ENCODE measurements at regions not wholly inside any gene's neighbourhood (a gene's known extent, or its start where the extent isn't known, plus 50 kb on each side); places are given as distances from the start of the nearest gene placed in this dataset.
"Not testable (repeated sequence)": the region's sequence is repeated elsewhere in the genome, so short reads cannot be mapped to it uniquely, and the experiment has no call there.

DNA sequence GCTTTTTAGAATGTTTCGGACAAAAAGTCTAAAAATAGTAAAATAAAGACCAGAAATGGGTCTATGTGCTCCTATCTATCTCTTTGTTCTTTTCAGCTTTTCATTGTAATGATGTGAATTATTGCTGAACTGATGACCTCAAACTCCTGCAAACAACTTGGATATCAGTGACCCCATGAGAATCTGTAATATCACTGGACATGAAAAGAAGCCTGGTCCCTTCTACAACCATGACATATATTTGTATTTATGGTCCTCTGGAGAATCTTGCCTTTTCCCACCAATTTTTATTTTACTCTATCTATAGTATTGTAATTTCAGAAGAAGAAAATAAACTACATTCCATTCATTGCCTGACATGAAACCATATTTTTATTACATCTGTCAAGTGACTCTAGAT, 740.7 kb upstream of the CA10 start:
- DNase-seq (ENCODE audit: low read depth) = no peak

GRCh38 chr17:52895272-52895671, 736.8 kb upstream of the CA10 start:
- DNase-seq (ENCODE audit: low read depth) = no peak

DNA sequence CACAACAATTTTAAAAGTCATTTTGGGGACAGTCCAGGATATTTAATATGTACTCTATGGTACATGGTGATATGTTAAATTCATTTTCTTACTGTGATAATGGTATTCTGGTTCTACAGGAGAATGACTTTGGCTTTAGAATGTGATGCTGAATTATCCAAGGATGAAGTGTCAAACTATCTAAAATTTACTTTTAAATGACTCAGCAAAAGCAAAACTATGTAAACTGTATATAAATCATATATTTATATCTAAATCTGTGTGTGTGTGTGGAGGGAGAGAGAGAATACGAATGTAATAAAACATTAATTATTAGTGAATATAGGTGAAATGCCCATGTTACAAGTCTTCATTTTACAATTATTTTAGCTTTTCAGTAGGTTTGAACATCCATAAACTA, 733.8 kb upstream of the CA10 start:
- no peak for DNase-seq (ENCODE audit: low read depth)

DNA sequence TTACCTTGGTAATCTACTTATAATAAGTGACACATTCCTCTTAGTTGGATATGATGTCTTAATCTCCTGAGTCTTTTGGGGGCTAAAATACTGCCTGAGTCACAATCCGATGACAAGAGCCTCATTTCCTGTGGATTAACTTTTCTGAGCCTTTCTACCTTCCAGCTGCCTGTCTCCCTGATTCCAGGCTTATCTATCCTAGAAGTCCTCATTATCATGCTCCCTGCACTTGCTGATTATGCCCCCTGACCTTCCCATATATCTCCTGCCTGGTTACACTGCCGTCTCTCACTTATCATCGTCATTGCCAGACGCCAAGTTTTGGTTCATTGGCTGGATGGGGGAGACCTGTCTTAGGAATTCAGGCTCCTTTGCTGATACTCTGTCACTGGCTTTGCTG, 727.4 kb upstream of the CA10 start:
- no peak for DNase-seq (ENCODE audit: low read depth)

DNA sequence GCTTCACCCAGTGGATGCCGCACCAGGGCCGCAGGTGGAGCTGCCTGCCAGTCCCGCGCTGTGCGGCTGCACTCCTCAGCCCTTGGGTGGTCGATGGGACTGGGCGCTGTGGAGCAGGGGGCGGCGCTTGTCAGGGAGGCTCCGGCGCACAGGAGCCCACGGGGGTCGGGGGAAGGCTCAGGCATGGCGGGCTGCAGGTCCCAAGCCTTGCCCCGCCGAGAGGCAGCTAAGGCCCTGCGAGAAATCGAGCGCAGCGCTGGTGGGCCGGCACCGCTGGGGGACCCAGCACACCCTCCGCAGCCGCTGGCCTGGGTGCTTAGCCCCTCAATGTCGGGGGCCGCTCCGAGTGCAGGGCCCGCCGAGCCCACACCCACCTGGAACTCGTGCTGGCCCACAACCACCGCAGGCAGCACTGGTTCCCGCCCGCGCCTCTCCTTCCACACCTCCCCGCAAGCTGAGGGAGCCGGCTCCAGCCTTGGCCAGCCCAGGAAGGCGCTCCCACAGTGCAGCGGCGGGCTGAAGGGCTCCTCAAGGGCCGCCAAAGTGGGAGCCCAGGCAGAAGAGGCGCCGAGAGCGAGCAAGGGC, 725.5 kb upstream of the CA10 start:
- DNase-seq (ENCODE audit: low read depth) = not testable (repeated sequence)

GRCh38 chr17:52846767-52847166, 688.3 kb upstream of the CA10 start:
- not testable (repeated sequence) for DNase-seq (ENCODE audit: low read depth)

- no peak for DNase-seq (ENCODE audit: low read depth)
Observed at GRCh38 chr17:52841971-52842370, 683.5 kb upstream of the CA10 start.

DNA sequence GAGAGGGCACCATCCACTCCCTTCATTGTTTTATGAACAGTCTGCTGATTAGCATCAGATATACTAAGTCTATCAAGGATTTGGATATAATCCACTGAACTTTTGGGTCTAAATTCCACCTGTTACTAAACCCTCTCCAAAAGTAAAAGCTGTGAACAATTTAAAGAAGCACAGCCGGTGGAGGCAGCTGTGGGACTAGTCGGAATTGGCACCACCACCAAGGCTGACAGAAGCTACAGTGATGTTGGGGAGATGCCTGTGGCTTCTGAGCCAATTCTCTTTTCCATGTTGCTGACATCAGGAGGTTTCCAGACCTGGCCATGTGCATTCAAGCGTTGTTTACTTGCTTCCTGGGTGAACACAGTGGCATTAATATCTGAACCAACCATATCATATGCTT, 679.0 kb upstream of the CA10 start:
- DNase-seq (ENCODE audit: low read depth) = no peak

GRCh38 chr17:52831536-52831935, 673.0 kb upstream of the CA10 start:
- no peak for DNase-seq (ENCODE audit: low read depth)

- no peak for DNase-seq (ENCODE audit: low read depth)
Observed at GRCh38 chr17:52828621-52829020, 670.1 kb upstream of the CA10 start.

GRCh38 chr17:52827526-52827925, 669.0 kb upstream of the CA10 start:
- DNase-seq (ENCODE audit: low read depth) = no peak

DNA sequence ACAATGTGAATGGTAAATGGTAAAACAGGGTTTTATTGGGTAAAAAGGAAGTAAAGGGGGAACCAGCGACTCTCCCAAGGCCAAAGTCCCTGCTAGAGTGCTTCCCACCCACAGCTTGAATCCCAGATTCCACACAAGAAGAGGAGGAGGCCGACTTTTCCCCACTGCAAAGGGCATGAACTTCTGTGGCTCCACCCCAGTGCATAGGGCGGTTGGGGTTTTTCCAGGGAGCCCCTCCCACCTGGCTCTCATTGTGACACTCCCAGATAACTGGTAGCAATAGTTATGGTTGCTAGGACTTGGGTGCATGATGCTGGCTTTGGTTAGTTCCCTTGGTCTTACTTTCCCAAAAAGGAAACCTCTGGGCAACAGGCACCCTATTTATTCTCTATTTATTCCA, 666.0 kb upstream of the CA10 start:
- DNase-seq (ENCODE audit: low read depth) = no peak

DNA sequence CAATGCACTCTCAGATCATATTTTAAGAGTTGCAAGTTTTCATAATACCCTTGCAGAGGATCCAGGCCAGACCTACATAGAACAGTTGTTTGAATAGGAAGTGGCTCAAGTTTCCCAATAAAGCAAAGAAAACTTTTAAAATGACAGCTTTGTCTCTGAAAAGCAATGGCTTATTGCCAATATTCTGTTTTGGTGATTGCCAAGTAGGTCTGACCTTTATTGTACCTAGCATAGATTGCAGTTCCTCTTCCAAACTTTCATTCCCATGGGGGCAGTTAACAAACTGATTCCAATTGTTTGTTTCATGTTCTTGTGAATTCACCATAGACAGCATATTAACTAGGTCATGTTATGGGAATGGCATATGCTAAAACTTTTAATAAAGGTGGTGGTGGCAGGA, 664.6 kb upstream of the CA10 start:
- no peak for DNase-seq (ENCODE audit: low read depth)

DNA sequence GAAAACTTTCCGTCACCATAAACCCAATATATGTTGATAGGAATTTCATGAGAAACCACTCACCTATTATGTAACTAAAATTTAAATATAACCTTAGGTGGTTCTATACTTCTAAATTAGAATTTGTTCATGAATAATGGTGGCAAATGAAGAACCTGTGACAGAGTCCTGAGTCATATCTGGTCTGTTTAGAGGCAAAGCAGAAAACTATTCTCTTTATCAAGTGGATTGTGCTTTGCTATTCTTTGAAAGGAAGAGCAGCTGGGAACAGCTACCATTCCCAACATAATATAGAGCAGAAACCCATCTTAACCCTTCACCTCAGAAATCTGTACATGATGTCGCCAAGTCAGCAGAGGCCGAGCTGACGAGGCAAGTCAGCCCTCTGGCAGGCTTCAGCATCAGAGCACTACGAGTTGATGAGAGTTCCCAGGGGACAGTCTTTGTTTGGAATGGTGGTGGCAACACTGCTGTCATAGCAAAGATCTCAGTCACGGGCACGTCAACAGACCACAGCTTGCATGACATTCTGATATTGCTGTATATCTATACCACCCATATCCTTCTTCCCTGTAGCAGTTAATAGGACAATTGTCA, 631.9 kb upstream of the CA10 start:
- DNase-seq (ENCODE audit: low read depth) = no peak

GRCh38 chr17:52789829-52790228, 631.3 kb upstream of the CA10 start:
- DNase-seq (ENCODE audit: low read depth) = no peak

DNA sequence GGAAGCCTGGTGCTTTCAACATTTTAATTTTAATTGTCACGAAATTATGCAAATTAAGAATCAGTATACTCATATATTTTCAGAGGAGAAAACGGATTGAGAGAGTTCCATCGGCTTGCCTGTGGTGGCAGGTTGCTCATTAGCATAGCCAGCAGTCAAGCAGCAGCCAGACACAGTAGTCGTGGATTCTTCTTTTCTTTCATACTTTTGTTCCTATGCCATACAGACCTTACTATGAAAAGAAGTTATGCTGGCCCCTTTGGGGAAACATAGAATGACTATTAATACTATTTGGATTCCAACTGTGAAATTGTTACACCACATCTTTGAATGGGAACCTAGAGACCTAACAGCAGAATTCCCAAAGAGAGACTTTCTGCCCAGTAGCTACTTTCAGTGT, 617.7 kb upstream of the CA10 start:
- no peak for DNase-seq (ENCODE audit: low read depth)

DNA sequence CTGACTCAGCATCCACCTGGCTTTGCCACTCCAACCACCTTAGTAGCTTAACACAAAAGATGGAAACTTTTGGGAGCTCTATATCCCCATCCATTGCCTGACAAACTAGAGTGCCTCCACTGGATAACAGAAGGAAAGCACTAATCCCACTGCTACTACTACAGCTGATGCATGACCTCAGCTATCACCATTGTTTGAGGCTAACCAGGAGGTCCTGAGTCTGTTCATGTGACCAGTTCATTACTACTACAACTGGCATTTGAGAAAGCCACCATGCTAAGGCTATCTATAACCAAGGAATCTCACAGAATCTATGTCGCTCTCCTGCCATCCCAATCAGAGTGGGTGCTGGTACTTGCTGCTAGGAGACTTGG, 604.3 kb upstream of the CA10 start:
- DNase-seq (ENCODE audit: low read depth) = no peak

DNA sequence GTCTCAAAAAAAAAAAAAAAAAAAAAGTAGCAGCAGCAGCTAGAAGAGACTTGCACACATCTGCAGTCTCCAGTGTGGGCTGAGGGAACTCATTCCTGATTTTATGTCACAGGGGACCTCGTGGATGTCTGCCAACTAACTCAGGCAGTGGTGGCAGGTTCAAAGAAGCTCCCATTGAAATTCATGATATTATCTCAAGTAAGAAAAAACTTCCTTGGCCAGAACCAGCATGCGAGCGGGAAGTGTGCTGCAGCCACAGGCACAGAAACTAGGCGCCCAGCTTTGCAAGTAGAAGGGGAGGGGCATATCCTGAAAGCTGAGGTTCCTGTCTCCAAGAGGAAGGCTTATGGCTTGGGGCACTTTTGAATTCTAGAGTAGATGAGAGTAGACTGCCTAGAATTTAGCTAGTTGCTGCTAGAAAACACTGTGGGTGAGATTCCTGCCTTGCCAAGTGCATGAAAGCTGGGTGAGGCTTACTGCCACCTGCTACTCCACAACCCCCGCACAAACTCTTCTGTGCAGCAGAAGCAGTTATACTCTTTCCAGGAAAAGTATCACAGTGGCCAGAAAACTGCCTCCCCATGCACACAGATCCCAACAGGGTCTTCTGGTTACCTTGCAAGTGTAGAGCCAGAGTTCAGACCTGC, 603.8 kb upstream of the CA10 start:
- no peak for DNase-seq (ENCODE audit: low read depth)

DNA sequence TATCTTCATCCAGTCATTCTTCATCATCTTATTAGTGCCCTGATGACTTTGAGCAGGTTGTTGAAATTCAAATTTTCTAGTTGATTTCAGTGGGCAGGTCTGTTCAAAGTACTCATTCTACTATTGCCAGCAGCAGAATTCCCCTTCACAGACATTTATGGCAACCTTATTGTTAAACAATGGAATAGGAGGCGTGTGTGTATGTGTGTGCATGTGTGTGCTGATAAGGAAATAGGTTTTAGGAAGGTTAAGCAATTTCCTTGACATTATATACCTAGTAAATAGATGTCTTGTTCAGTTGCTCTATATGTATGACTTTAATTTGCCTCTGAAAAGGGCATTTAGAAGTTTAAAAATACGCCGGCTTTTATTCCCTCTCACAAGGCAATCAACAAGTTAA, 601.4 kb upstream of the CA10 start:
- no peak for DNase-seq (ENCODE audit: low read depth)

DNA sequence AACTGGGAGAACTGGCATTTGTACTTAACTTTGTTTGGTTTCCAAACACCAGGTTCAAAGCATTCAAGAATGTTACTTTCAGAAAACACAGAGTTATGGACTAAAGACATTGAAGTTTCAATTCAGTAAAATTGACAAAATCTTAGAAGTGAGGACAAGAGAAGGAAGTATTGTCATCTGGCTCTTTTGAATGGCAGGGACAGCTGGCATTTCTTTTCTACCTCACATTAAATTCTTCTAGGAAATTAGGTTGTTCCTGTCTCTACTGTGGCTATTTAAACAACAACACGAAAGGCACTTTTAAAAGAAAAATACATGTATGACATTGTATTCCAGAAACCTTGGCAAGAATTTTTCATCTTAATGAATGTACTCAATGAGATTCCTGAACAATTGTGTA, 600.0 kb upstream of the CA10 start:
- DNase-seq (ENCODE audit: low read depth) = no peak

DNA sequence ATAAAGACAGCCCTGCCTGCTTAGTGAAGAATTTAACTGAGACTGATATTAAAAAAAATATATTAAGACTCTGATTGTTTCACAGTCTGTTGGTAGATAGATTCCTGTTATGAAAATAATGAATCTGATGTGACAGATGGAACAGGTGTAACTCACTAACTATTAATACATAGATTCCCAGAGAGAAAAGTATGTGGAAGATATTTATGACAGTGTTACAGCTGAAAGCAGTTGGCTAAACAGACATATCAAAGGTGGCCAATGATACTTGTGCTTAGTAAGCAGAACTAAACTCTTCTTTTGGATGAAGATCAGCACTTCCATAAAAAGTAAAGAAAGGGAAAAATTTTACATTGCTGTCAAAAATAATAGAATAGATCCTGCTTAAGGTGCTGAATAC, 598.2 kb upstream of the CA10 start:
- DNase-seq (ENCODE audit: low read depth) = no peak

DNA sequence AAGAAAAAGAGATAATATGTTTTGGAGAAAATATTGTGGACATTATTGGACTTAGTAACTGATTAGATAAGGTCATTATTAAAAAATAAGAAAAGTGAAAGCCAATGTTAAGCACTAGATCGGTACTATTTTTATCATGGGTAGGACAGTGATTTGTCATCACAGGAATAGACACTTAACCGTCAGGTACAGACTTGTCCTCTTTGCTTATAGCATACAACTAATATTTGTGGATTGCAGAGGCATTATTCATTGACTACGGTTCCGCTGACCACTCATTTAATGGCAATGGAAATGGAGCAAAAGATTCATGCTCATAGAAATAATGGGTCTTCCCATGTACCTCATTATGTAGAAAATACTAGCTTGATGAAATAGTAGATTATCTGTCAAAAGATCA, 596.3 kb upstream of the CA10 start:
- no peak for DNase-seq (ENCODE audit: low read depth)

DNA sequence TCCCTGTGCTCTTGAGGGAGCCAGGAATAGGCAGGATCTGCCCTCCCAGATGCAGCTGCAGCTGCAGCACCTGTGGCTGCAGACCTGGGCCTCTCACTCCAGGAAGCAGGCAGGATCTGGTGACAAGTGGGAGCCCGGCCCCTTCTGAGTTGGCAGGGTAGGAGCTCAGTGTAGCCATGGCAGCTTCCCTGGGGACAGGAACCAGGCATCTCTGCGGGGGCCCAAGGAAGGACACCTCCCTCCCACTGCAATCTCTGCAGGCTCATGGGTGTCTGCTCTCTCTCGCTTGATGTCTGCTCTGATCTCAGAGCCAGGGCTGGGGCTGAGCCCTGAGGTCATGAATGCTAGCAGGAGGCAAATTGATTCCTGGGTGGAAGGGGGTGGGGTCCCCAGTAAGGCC, 592.5 kb upstream of the CA10 start:
- DNase-seq (ENCODE audit: low read depth) = no peak

DNA sequence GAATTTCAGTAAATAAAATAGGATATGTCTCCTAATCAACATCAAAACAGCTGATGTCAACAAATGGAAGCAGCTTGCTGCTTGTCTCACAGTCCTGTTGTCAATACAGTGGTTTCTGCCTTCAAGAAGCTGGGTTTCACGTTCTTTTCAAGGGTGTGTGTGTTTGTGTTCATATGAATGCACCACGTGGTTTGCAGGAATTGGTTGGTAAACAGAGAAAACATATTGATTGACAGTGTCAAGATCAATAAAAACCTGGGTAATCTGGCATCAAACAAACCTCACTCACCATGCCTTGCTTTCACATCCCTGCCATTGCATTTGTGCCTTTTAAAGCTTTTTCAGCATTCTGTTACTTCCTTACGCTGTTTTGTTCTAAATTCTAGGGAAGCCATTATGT, 585.7 kb upstream of the CA10 start:
- DNase-seq (ENCODE audit: low read depth) = no peak

Measured in LHCN-M2 (cell line).